ENCODE measurements at regions not wholly inside any gene's neighbourhood (a gene's known extent, or its start where the extent isn't known, plus 50 kb on each side); places are given as distances from the start of the nearest gene placed in this dataset.

DNA sequence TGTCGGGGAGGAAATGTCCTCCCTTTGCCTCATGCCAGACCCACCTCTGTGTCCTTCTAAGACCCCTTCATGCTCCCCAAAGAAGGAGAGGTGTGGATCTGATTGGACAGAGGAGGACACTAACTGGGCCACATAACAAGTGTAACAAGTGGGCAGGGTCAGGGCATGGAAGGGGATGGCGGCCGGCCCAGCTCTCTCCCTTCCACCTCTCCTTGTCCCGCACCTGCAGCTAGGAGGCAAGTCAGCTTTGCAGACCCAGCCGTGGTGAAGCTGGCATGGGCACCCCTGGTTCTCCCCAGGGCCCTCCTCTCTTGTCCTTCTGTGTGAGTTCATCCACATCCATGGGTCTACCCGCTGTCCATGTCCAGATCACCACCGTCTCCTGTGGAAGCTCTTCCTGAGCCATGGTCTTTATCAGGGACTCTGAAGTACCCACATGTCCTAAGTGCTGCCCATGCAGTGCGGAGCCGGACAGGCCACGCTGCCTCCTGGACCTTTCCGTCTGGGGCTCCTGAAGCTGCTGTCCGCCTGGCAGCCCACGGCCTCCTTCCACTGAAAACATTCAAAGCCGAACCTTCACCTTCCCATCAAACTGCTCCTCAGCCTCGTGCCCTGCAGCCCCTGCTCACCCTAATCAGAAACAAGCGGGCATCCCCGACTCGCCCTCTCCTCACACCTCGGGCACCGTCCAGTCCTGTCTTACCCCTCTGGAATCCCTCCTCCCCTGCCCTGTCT, 460.5 kb downstream of the PTPRU start:
- Histone ChIP-seq H3F3A (ENCODE audit: low read depth) (no peaks in the 10 kb centered on the region), H3K4me2 (no peak overlapping the region), H3K27ac (no peak overlapping the region), H4K20me1 (ENCODE audit: low read depth) (no peaks in the 10 kb centered on the region), H3K9me3 (ENCODE audit: low read depth) (no peaks in the 10 kb centered on the region), H3K9ac (no peak overlapping the region), H2AFZ (replicated peaks) (no peak overlapping the region), H3K36me3 (no peaks in the 10 kb centered on the region), H3K4me3 (no peak overlapping the region), H3K79me2 (ENCODE audit: low read depth) (no peaks in the 10 kb centered on the region), H3K4me1 (no peaks in the 10 kb centered on the region), H3K27me3 (no peaks in the 10 kb centered on the region)
- no peak overlapping the region for H3K4me3 Mint-ChIP-seq
- no peak for DNase-seq (ENCODE audit: low spot score)
- peaks cover 35% of the 10 kb centered on the region for H3K4me1 Mint-ChIP-seq
- peak overlapping the region; percentile 94 for H3K27ac Mint-ChIP-seq
- peaks cover 11% of the 10 kb centered on the region for H3K27me3 Mint-ChIP-seq (ENCODE audit: insufficient read depth, low read depth)
- peaks cover 7% of the 10 kb centered on the region for H3K9me3 Mint-ChIP-seq
- TF ChIP-seq, protein P1, sequence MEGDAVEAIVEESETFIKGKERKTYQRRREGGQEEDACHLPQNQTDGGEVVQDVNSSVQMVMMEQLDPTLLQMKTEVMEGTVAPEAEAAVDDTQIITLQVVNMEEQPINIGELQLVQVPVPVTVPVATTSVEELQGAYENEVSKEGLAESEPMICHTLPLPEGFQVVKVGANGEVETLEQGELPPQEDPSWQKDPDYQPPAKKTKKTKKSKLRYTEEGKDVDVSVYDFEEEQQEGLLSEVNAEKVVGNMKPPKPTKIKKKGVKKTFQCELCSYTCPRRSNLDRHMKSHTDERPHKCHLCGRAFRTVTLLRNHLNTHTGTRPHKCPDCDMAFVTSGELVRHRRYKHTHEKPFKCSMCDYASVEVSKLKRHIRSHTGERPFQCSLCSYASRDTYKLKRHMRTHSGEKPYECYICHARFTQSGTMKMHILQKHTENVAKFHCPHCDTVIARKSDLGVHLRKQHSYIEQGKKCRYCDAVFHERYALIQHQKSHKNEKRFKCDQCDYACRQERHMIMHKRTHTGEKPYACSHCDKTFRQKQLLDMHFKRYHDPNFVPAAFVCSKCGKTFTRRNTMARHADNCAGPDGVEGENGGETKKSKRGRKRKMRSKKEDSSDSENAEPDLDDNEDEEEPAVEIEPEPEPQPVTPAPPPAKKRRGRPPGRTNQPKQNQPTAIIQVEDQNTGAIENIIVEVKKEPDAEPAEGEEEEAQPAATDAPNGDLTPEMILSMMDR (IDR thresholded peaks at IDR 0.05) = no peak
- TF ChIP-seq EZH2 (IDR thresholded peaks at IDR 0.05) = no peak
- TF ChIP-seq EZH2phosphoT487 (IDR thresholded peaks at IDR 0.05) = no peak
- no peaks in the 10 kb centered on the region for H3K36me3 Mint-ChIP-seq

DNA sequence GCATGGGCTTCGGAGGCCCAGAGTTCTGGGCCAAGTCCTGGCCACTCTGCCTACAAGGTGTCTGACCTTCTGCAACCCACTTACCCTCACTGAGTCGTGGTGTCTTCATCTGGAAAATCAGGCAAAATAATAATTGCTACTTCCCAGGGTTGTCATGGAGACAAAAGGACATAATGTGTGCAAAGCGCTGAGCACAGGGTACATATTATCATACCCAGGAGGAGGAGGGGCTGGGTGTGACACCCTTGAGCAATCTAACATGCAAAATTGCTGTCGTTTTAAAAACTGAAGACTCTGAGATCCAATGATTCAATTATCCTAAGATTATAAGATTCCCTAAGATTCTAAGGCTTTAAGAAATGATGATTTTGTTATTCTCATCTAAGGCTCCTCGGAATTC, 459.5 kb downstream of the PTPRU start:
- H3K36me3 ChIP-seq = no peaks in the 10 kb centered on the region
- H3K9ac ChIP-seq = no peak overlapping the region
- Mint-ChIP-seq H3K27me3 (ENCODE audit: insufficient read depth, low read depth) (peaks cover 7% of the 10 kb centered on the region), H3K27ac (peak overlapping the region; percentile 87), H3K9me3 (peaks cover 5% of the 10 kb centered on the region), H3K4me1 (peaks cover 35% of the 10 kb centered on the region), H3K4me3 (no peak overlapping the region), H3K36me3 (no peaks in the 10 kb centered on the region)
- H3K27ac ChIP-seq = no peak overlapping the region
- no peak overlapping the region for H2AFZ ChIP-seq (replicated peaks)
- H3K9me3 ChIP-seq (ENCODE audit: low read depth) = no peaks in the 10 kb centered on the region
- DNase-seq (ENCODE audit: low spot score) = no peak
- TF ChIP-seq EZH2phosphoT487 (IDR thresholded peaks at IDR 0.05) = no peak
- no peak overlapping the region for H3K4me2 ChIP-seq
- no peaks in the 10 kb centered on the region for H3K79me2 ChIP-seq (ENCODE audit: low read depth)
- no peaks in the 10 kb centered on the region for H3K27me3 ChIP-seq
- H3F3A ChIP-seq (ENCODE audit: low read depth) = no peaks in the 10 kb centered on the region
- H3K4me1 ChIP-seq = no peaks in the 10 kb centered on the region
- H3K4me3 ChIP-seq = no peak overlapping the region
- no peaks in the 10 kb centered on the region for H4K20me1 ChIP-seq (ENCODE audit: low read depth)

DNA sequence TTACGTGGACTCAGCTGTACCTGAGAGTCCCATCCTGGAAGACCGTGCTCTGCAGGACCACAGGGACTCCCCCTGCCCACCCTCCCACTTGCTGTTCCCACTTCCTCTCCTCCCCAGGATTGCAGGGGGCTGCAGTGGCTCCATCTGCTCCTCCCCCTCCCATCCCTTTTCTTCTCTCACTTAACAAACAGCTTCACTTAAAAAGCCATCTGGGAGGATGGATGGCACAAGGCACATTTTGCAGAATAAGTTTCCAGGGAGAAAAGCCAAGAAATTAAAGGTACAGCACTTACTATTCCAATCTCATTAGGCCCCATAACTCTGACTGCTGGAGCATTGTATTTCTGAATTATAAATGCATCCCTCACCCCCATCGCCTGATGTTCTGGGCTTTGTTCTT, 458.7 kb downstream of the PTPRU start:
- Histone ChIP-seq H2AFZ (replicated peaks) (no peak overlapping the region), H3K9ac (no peak overlapping the region), H3K27ac (no peak overlapping the region), H3K4me3 (no peak overlapping the region), H3K36me3 (no peaks in the 10 kb centered on the region), H3K4me1 (no peaks in the 10 kb centered on the region), H4K20me1 (ENCODE audit: low read depth) (no peaks in the 10 kb centered on the region), H3K79me2 (ENCODE audit: low read depth) (no peaks in the 10 kb centered on the region), H3K27me3 (no peaks in the 10 kb centered on the region), H3K4me2 (no peak overlapping the region), H3F3A (ENCODE audit: low read depth) (no peaks in the 10 kb centered on the region), H3K9me3 (ENCODE audit: low read depth) (no peaks in the 10 kb centered on the region)
- H3K9me3 Mint-ChIP-seq = peaks cover 5% of the 10 kb centered on the region
- peaks cover 33% of the 10 kb centered on the region for H3K4me1 Mint-ChIP-seq
- no peak overlapping the region for H3K27ac Mint-ChIP-seq
- DNase-seq (ENCODE audit: low spot score) = no peak
- no peak overlapping the region for H3K4me3 Mint-ChIP-seq
- TF ChIP-seq, protein P1 (IDR thresholded peaks at IDR 0.05) = no peak
- TF ChIP-seq EZH2phosphoT487 (IDR thresholded peaks at IDR 0.05) (no peak), EZH2 (IDR thresholded peaks at IDR 0.05) (no peak)
- no peaks in the 10 kb centered on the region for H3K36me3 Mint-ChIP-seq
- H3K27me3 Mint-ChIP-seq (ENCODE audit: insufficient read depth, low read depth) = peaks cover 7% of the 10 kb centered on the region

DNA sequence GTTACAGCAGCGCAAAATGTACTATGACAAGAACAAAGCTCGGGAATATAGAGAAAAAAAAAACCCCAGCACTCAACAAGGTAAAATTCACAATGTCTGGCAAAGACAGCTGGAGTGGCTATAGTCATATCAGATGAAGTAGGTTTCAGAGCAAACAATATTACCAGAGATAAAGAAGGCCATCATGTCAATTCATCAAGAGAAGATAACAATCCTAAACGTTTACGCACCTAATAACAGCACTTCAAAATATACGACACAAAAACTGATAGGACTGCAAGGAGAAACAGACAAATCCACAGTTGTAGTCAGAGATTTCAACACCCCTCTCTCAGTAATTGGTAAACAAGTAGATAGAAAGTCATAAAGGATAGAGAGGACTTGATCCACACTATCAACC, 455.2 kb downstream of the PTPRU start:
- Histone ChIP-seq H3K4me3 (no peak overlapping the region), H3K4me1 (peaks cover 8% of the 10 kb centered on the region), H3K9ac (no peak overlapping the region), H2AFZ (replicated peaks) (no peak overlapping the region), H3K27ac (no peak overlapping the region), H3K79me2 (ENCODE audit: low read depth) (no peaks in the 10 kb centered on the region), H3K36me3 (no peaks in the 10 kb centered on the region), H3K4me2 (no peak overlapping the region), H3F3A (ENCODE audit: low read depth) (no peaks in the 10 kb centered on the region), H3K27me3 (no peaks in the 10 kb centered on the region), H4K20me1 (ENCODE audit: low read depth) (no peaks in the 10 kb centered on the region), H3K9me3 (ENCODE audit: low read depth) (no peaks in the 10 kb centered on the region)
- DNase-seq (ENCODE audit: low spot score) = no peak
- TF ChIP-seq, protein P1 (IDR thresholded peaks at IDR 0.05) = no peak
- TF ChIP-seq EZH2phosphoT487 (IDR thresholded peaks at IDR 0.05) (no peak), EZH2 (IDR thresholded peaks at IDR 0.05) (no peak)
- Mint-ChIP-seq H3K4me1 (peaks cover 40% of the 10 kb centered on the region), H3K36me3 (no peaks in the 10 kb centered on the region), H3K27me3 (ENCODE audit: insufficient read depth, low read depth) (peaks cover 7% of the 10 kb centered on the region), H3K4me3 (no peak overlapping the region), H3K27ac (no peak overlapping the region), H3K9me3 (peaks cover 5% of the 10 kb centered on the region)

Data from neural progenitor cell (in vitro differentiated cells).